Activated T-helper 2 cell treated with anti-CD3 and anti-CD28 coated beads, Interferon-gamma antibody, Interleukin-2, Interleukin-4, amounts not matched to agents 10 μg/mL and 5 μg/mL and 100 μg/mL, durations not matched to agents 14 hours and 24 hours and 36 hours (primary cell): ENCODE measurements at regions not wholly inside any gene's neighbourhood (a gene's known extent, or its start where the extent isn't known, plus 50 kb on each side); places are given as distances from the start of the nearest gene placed in this dataset.
"Not testable (repeated sequence)": the region's sequence is repeated elsewhere in the genome, so short reads cannot be mapped to it uniquely, and the experiment has no call there.

Source experiments
- DNase-seq: peaks from one replicate; pipeline ENCODE4 v3.0.0; 2021; ENCODE audit warnings: low spot score
- H3K27ac Mint-ChIP-seq: one replicate; pipeline ENCODE4 v1.8.0; 2021; ENCODE audit warnings: mixed read lengths
- H3K27me3 Mint-ChIP-seq: one replicate; pipeline ENCODE4 v1.8.0; 2021; ENCODE audit warnings: low read depth, mixed read lengths
- H3K36me3 Mint-ChIP-seq: one replicate; pipeline ENCODE4 v1.8.0; 2021; ENCODE audit warnings: low read depth, mixed read lengths
- H3K4me1 Mint-ChIP-seq: one replicate; pipeline ENCODE4 v1.8.0; 2021; ENCODE audit warnings: low read depth, mixed read lengths
- H3K4me3 Mint-ChIP-seq: one replicate; pipeline ENCODE4 v1.8.0; 2021; ENCODE audit warnings: low read depth, mild to moderate bottlenecking, moderate library complexity, mixed read lengths
- H3K9me3 Mint-ChIP-seq: one replicate; pipeline ENCODE4 v1.8.0; 2021; ENCODE audit warnings: mixed read lengths
- intact Hi-C: fragments of 100-400 bp; cut with micrococcal nuclease; formaldehyde crosslinking; loops from one replicate; pipeline ENCODE4 v1.15.1; 2023

DNA sequence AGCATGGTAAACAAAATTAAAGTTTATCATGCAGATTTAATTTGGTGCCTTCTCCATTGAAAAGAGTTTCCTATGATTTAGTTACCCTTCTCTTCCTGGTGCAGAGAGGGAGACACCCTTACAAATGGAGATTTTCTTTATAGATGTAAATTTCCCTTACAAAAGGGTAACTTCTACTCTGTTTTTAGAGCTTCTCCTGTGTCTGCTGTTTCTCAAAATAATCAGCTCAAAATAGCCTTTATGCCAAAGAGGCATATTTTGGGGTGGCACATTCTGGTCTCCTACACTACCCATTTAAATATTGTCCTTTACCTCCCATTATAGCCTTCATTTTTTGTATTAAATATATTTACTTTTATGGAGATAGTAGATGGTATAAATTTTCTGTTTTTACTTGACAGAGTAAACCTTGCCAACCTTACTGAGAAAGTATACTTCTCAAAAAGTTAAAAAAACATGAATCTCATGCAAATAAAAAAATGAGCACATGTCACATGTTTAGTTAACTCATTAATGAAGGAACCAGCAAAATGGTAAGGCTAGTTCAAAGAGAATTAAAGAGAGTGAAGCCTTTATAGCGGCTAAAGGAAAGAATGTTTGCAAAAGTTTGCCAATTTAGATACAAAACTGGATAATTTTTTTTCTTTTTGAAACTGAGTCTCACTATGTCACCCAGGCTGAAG, 83.3 kb upstream of the MSH6 start:
- H3K36me3 Mint-ChIP-seq = no peaks in the 10 kb centered on the region
- H3K27ac Mint-ChIP-seq = no peak overlapping the region
- intact Hi-C loops = no loop called here
- H3K4me3 Mint-ChIP-seq = no peak overlapping the region
- no peaks in the 10 kb centered on the region for H3K9me3 Mint-ChIP-seq
- no peaks in the 10 kb centered on the region for H3K4me1 Mint-ChIP-seq
- DNase-seq = no peak
- peaks cover 5% of the 10 kb centered on the region for H3K27me3 Mint-ChIP-seq

DNA sequence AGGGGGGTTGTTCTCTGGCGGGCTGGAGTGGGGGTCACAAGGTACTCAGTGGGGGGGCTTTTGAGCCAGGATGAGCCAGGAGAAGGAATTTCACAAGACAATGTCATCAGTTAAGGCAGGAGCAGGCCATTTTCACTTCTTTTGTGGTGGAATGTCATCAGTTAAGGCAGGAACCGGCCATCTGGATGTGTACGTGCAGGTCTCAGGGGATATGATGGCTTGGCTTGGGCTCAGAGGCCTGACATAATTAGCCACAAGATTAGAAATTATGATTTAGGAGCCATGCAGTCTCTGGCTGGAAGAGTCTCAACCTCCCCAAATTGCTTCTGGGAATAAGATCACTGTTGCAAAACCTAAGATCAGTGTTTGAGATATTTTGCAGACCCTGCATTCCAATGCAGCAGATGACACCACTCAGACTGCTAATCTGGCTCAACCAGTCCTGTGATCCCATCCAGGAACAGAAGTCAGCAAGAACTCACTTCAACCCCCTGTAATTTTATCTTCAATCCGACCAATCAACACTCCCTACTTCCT, 84.4 kb upstream of the MSH6 start:
- H3K4me3 Mint-ChIP-seq, H3K9me3 Mint-ChIP-seq, H3K27ac Mint-ChIP-seq, H3K27me3 Mint-ChIP-seq, H3K4me1 Mint-ChIP-seq, H3K36me3 Mint-ChIP-seq, DNase-seq, intact Hi-C loops: not testable (repeated sequence)

DNA sequence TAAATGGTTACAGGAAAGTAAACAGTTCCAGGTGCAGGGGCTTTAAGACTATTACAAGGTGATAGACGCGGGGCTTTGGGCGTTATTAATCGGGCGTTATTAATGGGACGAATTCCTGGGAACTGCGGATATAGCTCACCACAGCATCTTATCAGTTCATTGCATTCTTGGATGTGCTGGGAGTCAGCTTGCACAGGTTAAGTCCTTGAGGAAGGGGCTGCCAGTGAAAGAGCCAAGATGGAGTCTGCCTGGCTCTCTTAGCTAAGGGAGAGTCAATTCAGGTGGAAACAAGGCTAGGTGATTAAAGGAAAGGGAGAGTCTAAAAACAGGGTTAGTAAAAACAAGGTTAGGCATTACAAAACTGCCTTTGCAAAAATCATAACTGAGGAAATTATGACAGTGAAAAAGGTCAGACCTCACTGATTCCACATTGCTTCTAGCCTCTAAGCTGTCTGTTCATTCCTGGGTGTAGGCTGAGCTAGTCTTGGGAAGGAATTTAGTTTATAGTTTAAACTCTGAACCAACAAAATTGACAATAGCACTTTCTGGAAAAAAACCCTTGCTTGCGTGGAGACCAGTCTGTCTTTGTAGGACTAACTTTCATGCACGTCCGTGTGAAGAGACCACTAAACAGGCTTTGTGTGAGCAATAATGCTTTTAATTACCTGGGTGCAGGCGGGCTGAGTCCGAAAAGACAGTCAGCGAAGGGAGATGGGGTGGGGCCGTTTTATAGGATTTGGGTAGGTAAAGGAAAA, 85.1 kb upstream of the MSH6 start:
- H3K36me3 Mint-ChIP-seq, intact Hi-C loops, DNase-seq, H3K27ac Mint-ChIP-seq, H3K4me3 Mint-ChIP-seq, H3K4me1 Mint-ChIP-seq, H3K9me3 Mint-ChIP-seq, H3K27me3 Mint-ChIP-seq: not testable (repeated sequence)

DNA sequence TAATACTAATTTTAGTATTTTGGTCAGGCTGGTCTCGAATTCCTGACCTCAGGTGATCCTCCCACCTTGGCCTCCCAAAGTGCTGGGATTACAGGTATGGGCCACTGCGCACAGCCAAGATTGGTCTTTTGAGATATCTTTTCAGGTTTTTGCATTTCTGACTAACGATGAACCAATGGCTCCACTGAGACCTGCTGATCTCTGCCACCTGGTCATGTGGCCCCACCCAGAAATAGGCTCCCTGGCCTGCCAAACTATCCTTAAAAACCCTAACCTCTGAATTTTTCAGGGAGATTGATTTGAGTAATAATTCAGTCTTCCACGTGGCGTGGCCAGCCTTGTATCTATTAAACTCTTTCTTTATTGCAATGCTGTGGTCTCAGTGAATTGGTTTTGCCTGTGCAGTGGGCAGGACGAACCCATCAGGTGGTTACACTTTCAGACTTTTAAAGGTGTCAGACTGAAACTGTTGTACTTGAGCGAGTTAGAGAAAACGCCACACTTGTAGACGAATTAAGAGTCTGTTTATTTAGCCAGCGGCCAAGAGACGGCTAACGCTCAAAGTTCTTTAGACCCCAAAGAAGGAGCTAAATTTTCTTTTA, 85.8 kb upstream of the MSH6 start:
- no peaks in the 10 kb centered on the region for H3K9me3 Mint-ChIP-seq
- no peak overlapping the region for H3K4me3 Mint-ChIP-seq
- no peak for DNase-seq
- no peaks in the 10 kb centered on the region for H3K36me3 Mint-ChIP-seq
- no peaks in the 10 kb centered on the region for H3K4me1 Mint-ChIP-seq
- intact Hi-C loops = no loop called here
- H3K27me3 Mint-ChIP-seq = peaks cover 8% of the 10 kb centered on the region
- H3K27ac Mint-ChIP-seq = no peak overlapping the region

DNA sequence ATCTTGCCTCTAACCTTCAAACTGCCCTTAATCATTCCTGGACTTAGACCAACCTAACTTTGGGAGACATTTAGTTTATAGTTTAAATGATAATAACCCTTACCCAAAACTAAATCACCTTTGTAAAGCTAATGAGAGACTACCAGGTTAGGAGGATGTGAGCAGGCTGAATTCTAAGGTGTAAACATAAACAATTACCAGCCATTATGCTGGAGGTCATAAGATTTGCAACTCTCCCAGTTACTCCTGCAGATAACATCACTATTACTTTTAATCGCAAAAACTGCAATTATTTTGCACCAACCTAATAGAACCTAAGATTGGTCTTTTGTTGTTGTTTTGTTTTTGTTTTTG, 86.5 kb upstream of the MSH6 start:
- DNase-seq = no peak
- intact Hi-C loops = no loop called here
- no peaks in the 10 kb centered on the region for H3K9me3 Mint-ChIP-seq
- H3K4me3 Mint-ChIP-seq = no peak overlapping the region
- H3K27me3 Mint-ChIP-seq = peaks cover 9% of the 10 kb centered on the region
- no peak overlapping the region for H3K27ac Mint-ChIP-seq
- no peaks in the 10 kb centered on the region for H3K36me3 Mint-ChIP-seq
- H3K4me1 Mint-ChIP-seq = no peaks in the 10 kb centered on the region

DNA sequence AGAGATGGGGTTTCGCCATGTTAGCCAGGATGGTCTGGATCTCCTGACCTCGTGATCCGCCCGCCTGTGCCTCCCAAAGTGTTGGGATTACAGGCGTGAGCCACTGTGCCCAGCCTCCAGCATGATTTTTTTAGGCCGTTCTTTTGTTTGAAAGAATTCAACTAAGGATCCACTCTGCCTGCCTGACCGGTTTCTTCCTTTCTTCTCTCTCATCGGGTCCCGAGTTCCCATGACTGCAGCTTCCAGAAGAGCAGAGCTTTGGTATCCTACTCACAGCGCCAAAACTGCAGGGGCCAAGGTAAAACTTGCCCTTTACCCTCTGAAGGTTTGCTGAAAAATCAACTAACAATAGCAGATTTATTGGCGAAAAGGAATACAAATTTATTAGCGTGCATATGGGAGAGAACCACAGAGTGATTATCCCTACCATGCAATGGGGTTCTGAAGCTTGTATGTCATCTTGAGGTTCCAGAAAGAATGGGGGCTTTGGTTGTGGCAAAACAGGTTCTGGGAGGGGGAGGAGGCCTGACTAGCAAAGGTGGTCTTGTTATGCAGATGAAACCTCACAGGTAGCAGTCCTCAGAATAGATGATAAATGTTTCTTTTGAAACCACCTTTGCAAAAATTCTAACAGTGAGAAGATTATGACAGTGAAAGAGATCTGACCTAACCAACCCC, 87.0 kb upstream of the MSH6 start:
- intact Hi-C loops = no loop called here

DNA sequence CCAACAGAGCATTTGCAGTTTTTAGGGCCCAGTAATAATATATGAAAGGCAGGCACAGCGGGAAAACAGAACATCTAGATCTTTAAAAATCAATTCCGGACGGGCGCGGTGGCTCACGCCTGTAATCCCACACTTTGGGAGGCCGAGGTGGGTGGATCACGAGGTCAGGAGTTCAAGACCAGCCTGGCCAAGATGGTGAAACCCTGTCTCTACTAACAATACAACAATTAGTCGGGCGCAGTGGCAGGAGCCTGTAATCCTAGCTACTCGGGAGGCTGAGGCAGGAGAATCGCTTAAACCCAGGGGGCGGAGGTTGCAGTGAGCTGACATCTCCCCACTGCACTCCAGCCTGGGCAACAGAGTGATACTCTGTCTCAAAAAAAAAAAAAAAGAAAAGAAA, 88.5 kb upstream of the MSH6 start:
- intact Hi-C loops, H3K27me3 Mint-ChIP-seq, DNase-seq, H3K27ac Mint-ChIP-seq, H3K4me3 Mint-ChIP-seq, H3K9me3 Mint-ChIP-seq, H3K4me1 Mint-ChIP-seq, H3K36me3 Mint-ChIP-seq: not testable (repeated sequence)

More for the DNA sequence above, 87.0 kb upstream of the MSH6 start:
- no peak for DNase-seq
- Mint-ChIP-seq H3K4me3 (no peak overlapping the region), H3K4me1 (no peaks in the 10 kb centered on the region), H3K27ac (no peak overlapping the region), H3K9me3 (no peaks in the 10 kb centered on the region), H3K36me3 (no peaks in the 10 kb centered on the region), H3K27me3 (peaks cover 9% of the 10 kb centered on the region)

DNA sequence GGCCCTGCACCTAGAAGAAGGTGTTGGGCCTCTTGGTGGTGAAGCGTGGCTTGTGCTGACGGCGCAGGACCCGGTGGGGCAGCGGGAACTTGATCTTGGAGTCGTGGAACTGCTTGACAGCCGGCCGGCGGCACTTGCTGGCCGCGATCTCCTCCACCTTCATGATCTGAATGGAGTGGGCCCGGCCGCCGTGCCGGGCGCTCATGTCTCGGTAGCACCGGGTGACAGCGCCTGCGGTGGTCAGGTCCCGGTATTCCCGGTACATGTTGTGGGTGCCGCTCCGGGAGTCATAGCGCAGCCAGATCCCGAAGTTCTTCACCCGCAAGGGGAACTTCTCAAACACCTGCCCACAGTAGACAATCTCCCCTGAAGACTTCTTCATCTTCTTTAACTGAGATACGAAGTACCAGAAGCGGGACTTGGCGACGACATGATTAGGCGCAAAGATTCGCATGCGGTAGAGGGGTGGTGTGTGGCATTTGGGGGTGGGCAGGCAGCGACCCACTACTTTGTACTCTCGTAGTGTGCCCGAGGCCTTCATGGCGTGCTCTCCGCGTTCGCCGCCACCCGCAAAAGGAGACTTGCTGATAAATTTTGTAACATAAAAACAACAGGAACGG, 92.1 kb upstream of the MSH6 start:
- H3K4me1 Mint-ChIP-seq, H3K27me3 Mint-ChIP-seq, H3K27ac Mint-ChIP-seq, intact Hi-C loops, H3K4me3 Mint-ChIP-seq, DNase-seq, H3K36me3 Mint-ChIP-seq: not testable (repeated sequence)
- H3K9me3 Mint-ChIP-seq = peaks cover 12% of the 10 kb centered on the region

DNA sequence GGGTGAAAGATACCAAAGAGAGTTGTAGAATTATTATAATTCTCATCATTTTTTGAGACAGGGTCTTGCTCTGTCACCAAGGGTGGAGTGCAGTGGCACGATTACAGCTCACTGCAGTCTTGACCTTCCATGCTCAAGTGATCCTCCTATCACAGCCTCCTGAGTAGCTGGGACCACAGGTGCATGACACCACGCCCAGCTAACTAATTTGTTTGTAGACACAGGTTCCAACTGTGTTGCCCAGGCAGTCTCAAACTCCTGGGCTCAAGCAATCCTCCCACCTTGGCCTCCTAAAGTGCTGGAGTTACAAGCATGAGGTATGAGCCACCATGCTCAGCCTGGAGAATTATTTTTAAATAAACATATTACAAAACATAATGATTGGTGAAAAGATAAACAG, 92.8 kb upstream of the MSH6 start:
- H3K36me3 Mint-ChIP-seq = no peaks in the 10 kb centered on the region
- H3K4me3 Mint-ChIP-seq = no peak overlapping the region
- H3K4me1 Mint-ChIP-seq = no peaks in the 10 kb centered on the region
- H3K27me3 Mint-ChIP-seq = peaks cover 4% of the 10 kb centered on the region
- DNase-seq = no peak
- H3K27ac Mint-ChIP-seq = no peak overlapping the region
- peaks cover 12% of the 10 kb centered on the region for H3K9me3 Mint-ChIP-seq
- intact Hi-C loops = no loop called here

DNA sequence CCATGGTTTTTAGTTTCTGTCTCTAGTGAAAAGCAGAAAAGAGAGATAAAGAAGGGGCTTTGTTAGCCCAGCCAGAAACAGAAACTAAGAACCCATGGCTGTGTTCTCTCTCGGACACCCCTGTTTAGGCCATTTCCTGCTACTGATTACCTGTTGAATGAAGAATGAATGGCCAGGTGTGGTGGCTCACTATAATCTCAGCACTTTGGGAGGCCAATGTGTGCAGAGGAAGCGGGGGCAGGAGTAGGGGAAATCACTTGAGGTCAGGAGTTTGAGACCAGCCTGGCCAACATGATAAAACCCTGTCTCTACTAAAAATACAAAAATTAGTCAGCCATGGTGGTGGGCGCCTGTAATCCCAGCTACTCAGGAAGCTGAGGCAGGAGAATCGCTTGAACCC, 93.8 kb upstream of the MSH6 start:
- intact Hi-C loops, H3K4me3 Mint-ChIP-seq, H3K4me1 Mint-ChIP-seq, H3K27me3 Mint-ChIP-seq, DNase-seq, H3K36me3 Mint-ChIP-seq: not testable (repeated sequence)
- Mint-ChIP-seq H3K27ac (peak overlapping the region; percentile 0), H3K9me3 (peaks cover 12% of the 10 kb centered on the region)

DNA sequence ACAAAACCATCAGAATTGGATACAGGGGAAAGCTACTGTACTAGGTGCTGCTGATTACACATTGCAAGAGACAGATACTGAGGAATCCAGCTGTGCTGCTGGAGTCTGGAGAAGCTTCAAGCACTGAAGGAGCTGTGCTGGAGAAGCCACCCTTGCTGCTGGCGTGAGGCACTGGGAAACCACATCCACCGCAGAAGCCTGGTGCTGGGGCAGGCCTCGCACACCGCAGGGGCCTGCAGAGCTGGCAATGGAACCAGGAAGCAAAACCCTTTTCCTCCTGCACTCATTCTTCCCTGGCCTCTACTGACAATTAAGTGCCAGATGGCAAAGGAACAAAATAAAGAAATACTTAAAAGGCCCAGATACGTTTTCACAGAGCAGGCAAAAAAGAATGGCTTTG, 94.4 kb upstream of the MSH6 start:
- no peak for DNase-seq
- no peaks in the 10 kb centered on the region for H3K36me3 Mint-ChIP-seq
- intact Hi-C loops = no loop called here
- no peak overlapping the region for H3K4me3 Mint-ChIP-seq
- no peak overlapping the region for H3K27ac Mint-ChIP-seq
- H3K9me3 Mint-ChIP-seq = peaks cover 12% of the 10 kb centered on the region
- H3K4me1 Mint-ChIP-seq = no peaks in the 10 kb centered on the region
- H3K27me3 Mint-ChIP-seq = peaks cover 1% of the 10 kb centered on the region

DNA sequence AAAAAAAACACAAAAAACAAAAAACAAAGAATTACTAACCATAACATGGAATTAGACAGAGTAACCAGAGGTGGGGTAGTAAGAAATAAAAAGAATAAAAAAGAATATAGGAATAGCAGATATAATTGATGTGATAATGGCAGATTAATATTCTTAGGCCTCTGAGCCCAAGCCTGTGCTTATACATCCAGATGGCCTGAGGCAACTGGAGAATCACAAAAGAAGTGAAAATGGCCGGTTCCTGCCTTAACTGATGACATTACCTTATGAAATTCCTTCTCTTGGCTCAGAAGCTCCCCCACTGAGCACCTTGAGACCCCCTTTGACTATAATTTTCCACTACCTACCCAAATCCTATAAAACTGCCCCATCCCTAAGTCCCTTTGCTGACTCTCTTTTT, 95.1 kb upstream of the MSH6 start:
- Mint-ChIP-seq H3K27ac (no peak overlapping the region), H3K4me1 (no peaks in the 10 kb centered on the region), H3K36me3 (no peaks in the 10 kb centered on the region), H3K4me3 (no peak overlapping the region), H3K9me3 (peaks cover 12% of the 10 kb centered on the region), H3K27me3 (peaks cover 1% of the 10 kb centered on the region)
- DNase-seq = no peak
- intact Hi-C loops = no loop called here
